PC-9 (cell line): ENCODE measurements at regions not wholly inside any gene's neighbourhood (a gene's known extent, or its start where the extent isn't known, plus 50 kb on each side); places are given as distances from the start of the nearest gene placed in this dataset.

ENCODE experiments used
- BruUV-seq: library from RNA; stranded (reverse); fragments of 400-500 nt; replicated peaks from 2 replicates; lab custom pipeline; 2021; lab: Mats Ljungman, UMichigan
- CTCF ChIA-PET: fragments of 300-600 bp; sonication (Branson Sonifier 250); formaldehyde crosslinking; loops from one replicate; lab custom pipeline; 2022; ENCODE audit warnings: antibody characterized with exemption; lab: Charles Lee
- POLR2A ChIA-PET: fragments of 300-600 bp; sonication (Branson Sonifier 250); formaldehyde crosslinking; loops from one replicate; lab custom pipeline; 2022; ENCODE audit warnings: antibody characterized with exemption; ENCODE audit not compliant: unreplicated experiment; lab: Charles Lee
- DNase-seq, 2 experiments: peaks; one replicate each; pipeline versions ENCODE4 v3.0.0 to v3.0.0-alpha.2; 2015 to 2022; ENCODE audit warnings: mixed read lengths in 1 of 2
- H2AFZ ChIP-seq: fragments of 200-600 bp; sonication (generic); 2 replicates; pipeline ENCODE4 v1.8.1; 2017; ENCODE audit warnings: antibody characterized with exemption
- H3F3A ChIP-seq: fragments of 200-600 bp; sonication (generic); 2 replicates; pipeline ENCODE4 v1.8.1; 2017; ENCODE audit warnings: antibody characterized with exemption, mild to moderate bottlenecking, low read depth; ENCODE audit not compliant: insufficient read depth
- H3K27ac ChIP-seq: fragments of 200-600 bp; sonication (generic); 2 replicates; pipeline ENCODE4 v1.6.1; 2016; ENCODE audit warnings: mixed run types
- H3K27me3 ChIP-seq: fragments of 200-600 bp; sonication (generic); 2 replicates; pipeline ENCODE4 v1.6.1; 2016; ENCODE audit warnings: low read depth, mixed run types; ENCODE audit not compliant: insufficient read depth
- H3K36me3 ChIP-seq: fragments of 200-600 bp; sonication (generic); 2 replicates; pipeline ENCODE4 v1.6.1; 2016; ENCODE audit warnings: low read depth, mixed run types
- H3K4me1 ChIP-seq: fragments of 200-600 bp; sonication (generic); replicated peaks from 2 replicates; pipeline ENCODE4 v1.6.1; 2016; ENCODE audit warnings: mixed run types; ENCODE audit not compliant: insufficient read depth
- H3K4me2 ChIP-seq: fragments of 200-600 bp; sonication (generic); 2 replicates; pipeline ENCODE4 v1.6.1; 2017; ENCODE audit warnings: mixed run types
- H3K4me3 ChIP-seq: fragments of 200-600 bp; sonication (generic); 2 replicates; pipeline ENCODE4 v1.6.1; 2016; ENCODE audit warnings: mixed run types
- H3K79me2 ChIP-seq: fragments of 200-600 bp; sonication (generic); 2 replicates; pipeline ENCODE4 v1.6.1; 2017; ENCODE audit warnings: low read depth, mixed run types
- H3K9me2 ChIP-seq: fragments of 200-600 bp; sonication (generic); 2 replicates; pipeline ENCODE4 v1.8.1; 2017; ENCODE audit warnings: mild to moderate bottlenecking; ENCODE audit not compliant: insufficient read depth
- H3K9me3 ChIP-seq: fragments of 200-600 bp; sonication (generic); 2 replicates; pipeline ENCODE4 v1.8.1; 2016; ENCODE audit warnings: low read depth; ENCODE audit not compliant: insufficient read depth
- H4K20me1 ChIP-seq: fragments of 200-600 bp; sonication (generic); 2 replicates; pipeline ENCODE4 v1.8.1; 2017; ENCODE audit not compliant: insufficient read depth
- EZH2 ChIP-seq: fragments of 200-600 bp; sonication (generic); IDR thresholded peaks from 2 replicates; pipeline ENCODE4 v1.8.0; 2017; ENCODE audit warnings: antibody characterized with exemption, low read depth
- intact Hi-C: fragments of 100-400 bp; cut with micrococcal nuclease; formaldehyde crosslinking; loops from one replicate; pipeline ENCODE4 v1.10.0; 2022; ENCODE audit not compliant: unreplicated experiment
- TF ChIP-seq, protein P1 (sequence below): fragments of 200-600 bp; sonication (generic); conservative IDR thresholded peaks from 2 replicates; pipeline ENCODE4 v1.6.1; 2017; ENCODE audit warnings: mixed run types, antibody characterized with exemption, mild to moderate bottlenecking, moderate library complexity

DNA sequence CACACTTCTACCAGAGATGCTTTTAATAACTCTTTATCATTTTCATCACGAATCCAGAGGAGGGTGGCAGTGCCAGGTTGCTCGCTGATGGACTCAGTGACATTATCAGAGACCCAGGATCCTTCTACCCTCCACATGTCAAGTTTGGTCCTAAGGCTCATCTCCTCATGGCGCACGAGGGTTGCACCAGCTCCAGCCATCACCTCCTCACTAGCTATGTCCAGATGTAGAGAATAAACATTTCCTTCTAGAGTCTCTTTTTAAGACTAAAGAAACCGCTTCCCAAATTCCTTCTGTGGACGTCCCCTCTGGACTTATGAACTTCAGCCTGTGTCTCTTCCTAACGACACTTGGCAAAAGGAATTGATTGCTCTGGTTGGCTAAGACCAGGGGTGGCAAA is 178.7 kb downstream of the BMP7 start:
- H3K27me3 ChIP-seq = peaks cover 17% of the 10 kb centered on the region; the same call in 1 of the 2 replicates
- H4K20me1 ChIP-seq = no peaks in the 10 kb centered on the region
- no peaks in the 10 kb centered on the region for H3K9me3 ChIP-seq
- intact Hi-C loops = no loop called here
- no TSS peak for BruUV-seq
- TF ChIP-seq, protein P1, sequence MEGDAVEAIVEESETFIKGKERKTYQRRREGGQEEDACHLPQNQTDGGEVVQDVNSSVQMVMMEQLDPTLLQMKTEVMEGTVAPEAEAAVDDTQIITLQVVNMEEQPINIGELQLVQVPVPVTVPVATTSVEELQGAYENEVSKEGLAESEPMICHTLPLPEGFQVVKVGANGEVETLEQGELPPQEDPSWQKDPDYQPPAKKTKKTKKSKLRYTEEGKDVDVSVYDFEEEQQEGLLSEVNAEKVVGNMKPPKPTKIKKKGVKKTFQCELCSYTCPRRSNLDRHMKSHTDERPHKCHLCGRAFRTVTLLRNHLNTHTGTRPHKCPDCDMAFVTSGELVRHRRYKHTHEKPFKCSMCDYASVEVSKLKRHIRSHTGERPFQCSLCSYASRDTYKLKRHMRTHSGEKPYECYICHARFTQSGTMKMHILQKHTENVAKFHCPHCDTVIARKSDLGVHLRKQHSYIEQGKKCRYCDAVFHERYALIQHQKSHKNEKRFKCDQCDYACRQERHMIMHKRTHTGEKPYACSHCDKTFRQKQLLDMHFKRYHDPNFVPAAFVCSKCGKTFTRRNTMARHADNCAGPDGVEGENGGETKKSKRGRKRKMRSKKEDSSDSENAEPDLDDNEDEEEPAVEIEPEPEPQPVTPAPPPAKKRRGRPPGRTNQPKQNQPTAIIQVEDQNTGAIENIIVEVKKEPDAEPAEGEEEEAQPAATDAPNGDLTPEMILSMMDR = no peak
- TF ChIP-seq EZH2 = no peak
- ChIA-PET CTCF (interaction anchor here (0.6 to 1.1 kb wide), 3 partner anchors 63 to 293 kb away, joined by 3 to 4 read pairs (median 3); no protein-coding TSS in a partner anchor), POLR2A (no interaction called here)
- no peak overlapping the region for H3K4me2 ChIP-seq
- H3K79me2 ChIP-seq = no peaks in the 10 kb centered on the region
- no peaks in the 10 kb centered on the region for H3K4me1 ChIP-seq
- H2AFZ ChIP-seq = no peak overlapping the region
- H3K9me2 ChIP-seq = no peaks in the 10 kb centered on the region
- H3K27ac ChIP-seq = no peak overlapping the region
- no peaks in the 10 kb centered on the region for H3K36me3 ChIP-seq
- no peak overlapping the region for H3K4me3 ChIP-seq
- H3F3A ChIP-seq = peaks cover 3% of the 10 kb centered on the region; the same call in 1 of the 2 replicates
- no peak for DNase-seq

DNA sequence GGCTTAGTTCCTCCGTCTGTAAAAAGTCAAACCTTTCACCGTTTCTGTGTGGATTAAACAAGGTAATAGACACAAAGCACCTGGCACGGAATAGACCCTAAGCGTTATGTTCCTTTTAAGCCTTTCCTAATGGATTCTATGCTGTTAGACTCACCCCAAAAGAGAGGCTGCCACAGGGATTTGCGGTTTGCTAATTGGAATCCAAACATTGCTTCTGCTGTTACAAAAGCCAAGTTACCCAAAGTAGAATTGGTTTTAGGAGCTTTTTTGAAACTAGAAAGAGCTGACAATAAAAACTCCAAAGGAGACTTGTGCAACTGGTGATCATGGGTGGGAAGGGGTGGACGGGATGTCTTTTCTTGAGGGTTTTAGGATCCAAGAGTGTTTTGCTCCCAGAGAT is 178.0 kb downstream of the BMP7 start:
- Histone ChIP-seq H3K4me3 (no peak overlapping the region), H3K9me3 (no peaks in the 10 kb centered on the region), H2AFZ (no peak overlapping the region), H3K4me1 (no peaks in the 10 kb centered on the region), H3K36me3 (no peaks in the 10 kb centered on the region), H4K20me1 (no peaks in the 10 kb centered on the region), H3K27ac (no peak overlapping the region), H3K79me2 (no peaks in the 10 kb centered on the region), H3F3A (no peaks in the 10 kb centered on the region), H3K27me3 (peaks cover 17% of the 10 kb centered on the region; the same call in 1 of the 2 replicates), H3K9me2 (no peaks in the 10 kb centered on the region), H3K4me2 (no peak overlapping the region)
- TF ChIP-seq, protein P1 = no peak
- TF ChIP-seq EZH2 = no peak
- no TSS peak for BruUV-seq
- intact Hi-C loops = no loop called here
- POLR2A ChIA-PET = no interaction called here
- no peak for DNase-seq
- CTCF ChIA-PET = no interaction called here

DNA sequence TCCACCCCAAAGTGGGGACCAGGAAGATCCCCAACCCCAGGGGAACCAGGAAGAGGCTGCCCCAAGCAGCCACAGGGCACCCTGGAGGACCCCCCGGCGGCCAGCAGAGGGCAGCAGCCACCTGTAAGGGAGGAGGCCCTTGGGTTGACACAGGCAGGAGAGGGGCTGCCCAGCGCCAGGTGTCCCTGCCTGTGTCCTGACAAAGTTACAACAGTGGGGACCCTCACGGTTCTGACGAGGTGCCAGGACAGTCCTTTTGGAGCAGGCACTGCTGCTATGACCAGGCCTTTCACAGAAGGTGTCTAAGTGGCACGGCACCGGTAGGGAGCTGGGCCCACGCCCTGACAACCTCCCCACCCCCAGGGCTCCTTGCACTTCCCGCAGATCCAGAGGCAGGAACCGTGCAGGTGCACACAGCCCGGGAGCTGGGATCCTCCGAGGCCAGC is 176.7 kb downstream of the BMP7 start:
- no peaks in the 10 kb centered on the region for H3K36me3 ChIP-seq
- no peaks in the 10 kb centered on the region for H3K4me1 ChIP-seq
- H3K4me2 ChIP-seq = peak overlapping the region; percentile 50
- H3F3A ChIP-seq = no peaks in the 10 kb centered on the region
- no peak for TF ChIP-seq EZH2
- TF ChIP-seq, protein P1 = peak; percentile 99
- ChIA-PET CTCF (interaction anchor here (0.6 to 3.1 kb wide), 5 partner anchors 240 to 495 kb away, joined by 3 to 19 read pairs (median 3); partner anchors contain the start of gene SPO11), POLR2A (no interaction called here)
- no peaks in the 10 kb centered on the region for H3K9me3 ChIP-seq
- peak; percentile 57 to 78 for DNase-seq
- intact Hi-C loops = loop anchor here (1.0 to 10.0 kb wide), 5 partner anchors 257 to 1115 kb away; no protein-coding TSS in a partner anchor
- H4K20me1 ChIP-seq = no peaks in the 10 kb centered on the region
- no peak overlapping the region for H3K4me3 ChIP-seq
- H3K79me2 ChIP-seq = no peaks in the 10 kb centered on the region
- no peaks in the 10 kb centered on the region for H3K9me2 ChIP-seq
- no peak overlapping the region for H3K27ac ChIP-seq
- no peak overlapping the region for H2AFZ ChIP-seq
- no TSS peak for BruUV-seq
- peaks cover 17% of the 10 kb centered on the region; the same call in 1 of the 2 replicates for H3K27me3 ChIP-seq
